Endodermal cell (in vitro differentiated cells): ENCODE measurements at regions not wholly inside any gene's neighbourhood (a gene's known extent, or its start where the extent isn't known, plus 50 kb on each side); places are given as distances from the start of the nearest gene placed in this dataset.
A peak's percentile ranks its signal among the peaks of the same experiment; 100 is the strongest.

Experiments used
- DNase-seq: peaks from one replicate; pipeline ENCODE4 v3.0.0-alpha.2; 2017
- H3K27ac ChIP-seq: 2 replicates; pipeline ENCODE4 v1.5.1; 2013; ENCODE audit warnings: mild to moderate bottlenecking, low read depth, low read length, moderate library complexity
- H3K27me3 ChIP-seq: 2 replicates; pipeline ENCODE4 v1.6.1; 2013; ENCODE audit warnings: mild to moderate bottlenecking, low read length, moderate library complexity; ENCODE audit not compliant: insufficient read depth, control insufficient read depth, poor library complexity, severe bottlenecking
- H3K36me3 ChIP-seq: 2 replicates; pipeline ENCODE4 v1.7.0; 2013; ENCODE audit warnings: mild to moderate bottlenecking, low read length, moderate library complexity; ENCODE audit not compliant: control insufficient read depth, insufficient read depth
- H3K4me1 ChIP-seq: one replicate; pipeline ENCODE4 v1.7.0; 2013; ENCODE audit warnings: low read length; ENCODE audit not compliant: control insufficient read depth, insufficient read depth
- H3K4me3 ChIP-seq: 2 replicates; pipeline ENCODE4 v1.5.1; 2013; ENCODE audit warnings: mild to moderate bottlenecking, low read length, moderate library complexity
- H3K9ac ChIP-seq: 2 replicates; pipeline ENCODE4 v1.6.1; 2013; ENCODE audit warnings: mild to moderate bottlenecking, low read length, moderate library complexity; ENCODE audit not compliant: poor library complexity, severe bottlenecking; ENCODE audit errors: extremely low read depth
- H3K9me3 ChIP-seq: 2 replicates; pipeline ENCODE4 v1.6.1; 2013; ENCODE audit warnings: mild to moderate bottlenecking, low read length, moderate library complexity; ENCODE audit not compliant: control insufficient read depth
- H3K27ac Mint-ChIP-seq: 2 replicates; pipeline ENCODE4 v1.8.0; 2020; ENCODE audit warnings: mixed read lengths
- H3K27me3 Mint-ChIP-seq: 2 replicates; pipeline ENCODE4 v1.8.0; 2021; ENCODE audit warnings: mild to moderate bottlenecking, mixed read lengths; ENCODE audit not compliant: insufficient read depth
- H3K36me3 Mint-ChIP-seq: 2 replicates; pipeline ENCODE4 v1.8.0; 2020; ENCODE audit warnings: low read depth, mixed read lengths
- H3K4me1 Mint-ChIP-seq: 2 replicates; pipeline ENCODE4 v1.8.0; 2020; ENCODE audit warnings: mixed read lengths
- H3K4me3 Mint-ChIP-seq: 2 replicates; pipeline ENCODE4 v1.8.0; 2020; ENCODE audit warnings: mild to moderate bottlenecking, moderate library complexity, mixed read lengths
- H3K9me3 Mint-ChIP-seq: 2 replicates; pipeline ENCODE4 v1.8.0; 2020; ENCODE audit warnings: mild to moderate bottlenecking, mixed read lengths
- WGBS, 2 experiments: methylation state at CpG; one replicate each; pipeline versions ENCODE4 v1.1.5 to v1.1.7; 2013; ENCODE audit warnings: missing lambda C conversion rate in 2 of 2, mixed read lengths in 1 of 2; ENCODE audit not compliant: insufficient coverage in 1 of 2, insufficient read length in 1 of 2; 5-methylcytosine and 5-hydroxymethylcytosine counted together
- TF ChIP-seq, protein P1 (sequence below): fragments of 200-600 bp; sonication (generic); conservative IDR thresholded peaks from 2 replicates; pipeline ENCODE4 v1.5.0; 2021; ENCODE audit warnings: antibody characterized with exemption, mild to moderate bottlenecking

DNA sequence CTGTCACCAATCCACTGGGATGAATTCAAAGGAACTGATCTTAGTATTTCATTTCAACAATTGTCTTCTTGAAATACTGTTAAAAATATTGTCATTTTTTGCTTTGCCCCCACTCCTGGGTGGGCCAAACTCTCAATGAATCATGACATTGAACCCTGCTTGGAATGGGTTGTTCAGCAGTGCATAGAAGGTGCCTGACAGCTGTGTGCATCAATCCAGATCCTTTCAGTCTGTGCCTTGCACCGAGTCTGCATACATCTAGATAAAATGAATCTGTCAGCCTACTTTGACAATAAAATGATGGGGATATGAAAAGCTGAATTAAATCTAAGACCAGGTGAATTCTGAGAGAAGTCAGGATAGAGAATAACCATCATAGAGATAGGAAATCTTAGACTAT, 706.6 kb downstream of the CBLN2 start:
- DNase-seq = no peak
- Mint-ChIP-seq H3K27me3 (no peaks in the 10 kb centered on the region), H3K9me3 (no peaks in the 10 kb centered on the region), H3K4me1 (no peaks in the 10 kb centered on the region), H3K36me3 (no peaks in the 10 kb centered on the region), H3K27ac (no peak overlapping the region), H3K4me3 (no peak overlapping the region)
- Histone ChIP-seq H3K36me3 (no peaks in the 10 kb centered on the region), H3K9me3 (peaks cover 38% of the 10 kb centered on the region), H3K4me1 (no peaks in the 10 kb centered on the region), H3K4me3 (no peak overlapping the region), H3K9ac (no peak overlapping the region), H3K27ac (no peak overlapping the region), H3K27me3 (no peaks in the 10 kb centered on the region)
- WGBS, 2 experiments = 80% methylated on average over 1 of the region's 1 CpG; no CpG with 5 or more reads in 1 of the 2 experiments
- TF ChIP-seq, protein P1, sequence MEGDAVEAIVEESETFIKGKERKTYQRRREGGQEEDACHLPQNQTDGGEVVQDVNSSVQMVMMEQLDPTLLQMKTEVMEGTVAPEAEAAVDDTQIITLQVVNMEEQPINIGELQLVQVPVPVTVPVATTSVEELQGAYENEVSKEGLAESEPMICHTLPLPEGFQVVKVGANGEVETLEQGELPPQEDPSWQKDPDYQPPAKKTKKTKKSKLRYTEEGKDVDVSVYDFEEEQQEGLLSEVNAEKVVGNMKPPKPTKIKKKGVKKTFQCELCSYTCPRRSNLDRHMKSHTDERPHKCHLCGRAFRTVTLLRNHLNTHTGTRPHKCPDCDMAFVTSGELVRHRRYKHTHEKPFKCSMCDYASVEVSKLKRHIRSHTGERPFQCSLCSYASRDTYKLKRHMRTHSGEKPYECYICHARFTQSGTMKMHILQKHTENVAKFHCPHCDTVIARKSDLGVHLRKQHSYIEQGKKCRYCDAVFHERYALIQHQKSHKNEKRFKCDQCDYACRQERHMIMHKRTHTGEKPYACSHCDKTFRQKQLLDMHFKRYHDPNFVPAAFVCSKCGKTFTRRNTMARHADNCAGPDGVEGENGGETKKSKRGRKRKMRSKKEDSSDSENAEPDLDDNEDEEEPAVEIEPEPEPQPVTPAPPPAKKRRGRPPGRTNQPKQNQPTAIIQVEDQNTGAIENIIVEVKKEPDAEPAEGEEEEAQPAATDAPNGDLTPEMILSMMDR = no peak

DNA sequence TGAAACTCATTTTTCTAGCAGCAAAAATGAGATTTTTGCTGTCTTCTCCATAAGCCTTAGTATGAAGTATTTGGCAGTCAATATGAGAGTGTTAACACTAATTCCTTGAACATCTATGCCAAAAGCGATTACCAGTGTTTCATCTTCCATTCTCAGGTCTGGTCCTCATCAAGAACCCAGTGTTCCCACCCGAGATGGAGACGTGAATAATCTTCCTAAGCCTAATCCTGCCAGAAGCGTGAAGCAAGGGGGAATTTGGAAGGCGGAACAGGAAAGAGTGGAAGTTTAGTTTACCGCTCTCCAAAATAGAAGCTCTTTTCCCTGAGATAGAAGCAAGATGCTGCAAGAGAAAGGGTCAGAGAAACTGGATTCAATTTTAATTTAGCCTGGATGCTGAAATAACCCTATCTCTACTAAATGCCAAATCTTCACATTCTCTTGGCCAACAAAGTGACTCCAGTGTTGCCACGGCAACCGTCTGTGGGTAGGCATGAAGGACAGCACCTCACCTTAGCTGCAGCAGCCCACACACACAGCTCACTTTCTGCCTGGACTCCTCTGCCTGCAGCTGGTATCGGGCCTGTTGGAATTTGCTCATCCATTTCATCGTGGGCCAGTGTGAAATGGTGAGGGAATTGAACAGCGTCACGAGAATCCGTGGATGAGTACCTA, 711.1 kb downstream of the CBLN2 start:
- H3K9ac ChIP-seq = no peak overlapping the region
- TF ChIP-seq, protein P1 = no peak
- no peak overlapping the region for H3K4me3 ChIP-seq
- no peaks in the 10 kb centered on the region for H3K4me1 ChIP-seq
- no peaks in the 10 kb centered on the region for H3K27me3 Mint-ChIP-seq
- H3K27ac ChIP-seq = no peak overlapping the region
- no peak overlapping the region for H3K27ac Mint-ChIP-seq
- H3K9me3 ChIP-seq = peaks cover 52% of the 10 kb centered on the region
- DNase-seq = peak; percentile 54
- no peaks in the 10 kb centered on the region for H3K9me3 Mint-ChIP-seq
- H3K27me3 ChIP-seq = no peaks in the 10 kb centered on the region
- peaks cover 4% of the 10 kb centered on the region for H3K4me1 Mint-ChIP-seq
- H3K36me3 ChIP-seq = no peaks in the 10 kb centered on the region
- no peak overlapping the region for H3K4me3 Mint-ChIP-seq
- WGBS, 2 experiments = 83 to 96% methylated on average over 3 to 10 of the region's 13 CpGs
- no peaks in the 10 kb centered on the region for H3K36me3 Mint-ChIP-seq

DNA sequence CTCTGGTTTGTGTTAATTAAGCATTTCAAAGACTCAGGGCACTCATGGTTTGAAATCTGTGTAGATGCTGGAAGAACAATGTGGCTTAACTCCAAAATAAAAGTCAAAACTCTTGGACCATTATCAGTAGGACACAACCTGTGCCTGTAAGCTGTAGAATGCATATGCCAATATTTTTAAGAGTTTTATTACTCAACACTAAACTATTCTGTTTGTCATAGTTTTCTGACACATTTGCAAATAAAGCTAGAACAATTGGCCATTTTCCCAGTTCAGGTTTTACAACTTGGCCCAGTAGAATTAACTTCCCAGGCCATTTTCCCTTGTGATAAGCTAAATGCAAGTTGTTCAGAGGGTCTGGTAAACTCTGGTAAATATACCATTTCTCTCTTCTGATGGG, 713.1 kb downstream of the CBLN2 start:
- Histone ChIP-seq H3K4me1 (no peaks in the 10 kb centered on the region), H3K27ac (no peak overlapping the region)
- H3K9me3 Mint-ChIP-seq = no peaks in the 10 kb centered on the region

More for the DNA sequence above, 713.1 kb downstream of the CBLN2 start:
- no peak overlapping the region for H3K27ac Mint-ChIP-seq
- H3K27me3 ChIP-seq = no peaks in the 10 kb centered on the region
- H3K27me3 Mint-ChIP-seq = no peaks in the 10 kb centered on the region
- H3K9me3 ChIP-seq = peaks cover 53% of the 10 kb centered on the region
- H3K4me3 ChIP-seq = no peak overlapping the region
- H3K4me1 Mint-ChIP-seq = peaks cover 5% of the 10 kb centered on the region
- H3K9ac ChIP-seq = no peak overlapping the region
- DNase-seq = no peak
- TF ChIP-seq, protein P1 = no peak
- no peaks in the 10 kb centered on the region for H3K36me3 Mint-ChIP-seq
- H3K4me3 Mint-ChIP-seq = no peak overlapping the region
- no peaks in the 10 kb centered on the region for H3K36me3 ChIP-seq
